Sigmoid colon (tissue), 6 donors: ENCODE measurements at regions not wholly inside any gene's neighbourhood (a gene's known extent, or its start where the extent isn't known, plus 50 kb on each side); places are given as distances from the start of the nearest gene placed in this dataset.

Experiments
- DNase-seq: peaks from one replicate; pipeline ENCODE4 v3.0.0-alpha.2; 2019
- H3K27ac ChIP-seq, 4 donors: fragments of 200-600 bp; sonication (generic); one replicate each; pipeline ENCODE4 v1.5.1; 2016 to 2019; ENCODE audit warnings: mild to moderate bottlenecking in 1 of 4
- H3K27me3 ChIP-seq, 3 donors: fragments of 200-600 bp; sonication (generic); one replicate each; pipeline ENCODE4 v1.5.1; 2019; ENCODE audit warnings: mild to moderate bottlenecking in 1 of 3
- H3K36me3 ChIP-seq, 4 donors: fragments of 200-600 bp; sonication (generic); one replicate each; pipeline ENCODE4 v1.5.1; 2016 to 2019
- H3K4me1 ChIP-seq, 4 donors: fragments of 200-600 bp; sonication (generic); one replicate each; pipeline ENCODE4 v1.5.1; 2017 to 2019
- H3K4me3 ChIP-seq, 4 donors: fragments of 200-600 bp; sonication (generic); one replicate each; pipeline ENCODE4 v1.5.1; 2017 to 2019; ENCODE audit warnings: mild to moderate bottlenecking in 2 of 4, moderate library complexity in 1 of 4
- H3K9me3 ChIP-seq, 4 donors: fragments of 200-600 bp in 3 of 4; sonication (generic) in 3 of 4; one replicate each; pipeline versions ENCODE4 v1.5.1 to v1.6.1; 2013 to 2019
- EP300 ChIP-seq, 4 donors: sonication (generic); formaldehyde crosslinking; IDR thresholded peaks; one replicate each; pipeline ENCODE4 v1.6.1; 2017; ENCODE audit warnings: antibody characterized with exemption in 4 of 4
- POLR2A ChIP-seq, 2 donors: fragments of 450-650 bp; IDR thresholded peaks; one replicate each; pipeline ENCODE4 v1.6.1; 2016; ENCODE audit warnings: antibody characterized with exemption in 2 of 2, mild to moderate bottlenecking in 2 of 2, moderate library complexity in 2 of 2
- POLR2AphosphoS5 ChIP-seq, 4 donors: sonication (generic); formaldehyde crosslinking; IDR thresholded peaks; one replicate each; pipeline ENCODE4 v1.6.1; 2017; ENCODE audit warnings: antibody characterized with exemption in 4 of 4
- WGBS, 2 donors: extraction: QIAGEN DNeasy Blood & Tissue Kit; methylation state at CpG; one replicate each; pipeline ENCODE4 v1.1.7; 2013; 5-methylcytosine and 5-hydroxymethylcytosine counted together
- intact Hi-C: fragments of 100-400 bp; cut with DNase I; formaldehyde crosslinking; loops from one replicate; pipeline ENCODE4 v1.15.1; 2023
- TF ChIP-seq, protein P1 (sequence below), 4 experiments: fragments of 450-650 bp in 3 of 4; fragments of 200-600 bp in 1 of 4; IDR thresholded peaks; one replicate each; pipeline ENCODE4 v1.5.1; 2016 to 2019; ENCODE audit warnings: antibody characterized with exemption in 4 of 4, mild to moderate bottlenecking in 3 of 4, moderate library complexity in 2 of 4
- donor health status: healthy with polysubstance abuse.
- donor health status: healthy.

DNA sequence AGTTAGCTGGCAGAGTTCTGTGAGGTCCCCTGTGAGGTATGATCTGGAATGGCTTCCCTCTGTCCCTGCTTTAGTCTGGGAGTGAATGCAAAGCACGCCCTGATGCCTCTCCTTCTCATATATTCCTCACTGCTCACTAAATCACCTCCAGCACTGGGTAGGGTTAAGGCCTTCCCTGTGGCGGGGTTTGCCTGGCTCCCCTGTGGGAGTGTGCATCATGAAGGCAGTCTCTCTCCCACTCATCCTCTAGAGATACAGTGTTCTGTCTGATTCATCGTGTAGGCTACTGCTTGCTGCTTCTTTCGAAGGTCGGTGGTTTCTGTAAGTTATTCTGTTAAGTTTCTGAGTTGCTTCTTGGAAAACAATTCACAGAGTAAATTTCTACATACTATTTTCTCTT, 420.0 kb upstream of the EYS start:
- Histone ChIP-seq H3K4me3 (no peak overlapping the region), H3K36me3 (no peaks in the 10 kb centered on the region), H3K27ac (no peak overlapping the region), H3K9me3 (peaks cover 0 to 9% (median 0%) of the 10 kb centered on the region in 4 donors), H3K27me3 (no peaks in the 10 kb centered on the region), H3K4me1 (no peaks in the 10 kb centered on the region)
- 87 to 90% methylated on average over 5 of the region's 5 CpGs for WGBS, 2 donors
- TF ChIP-seq, protein P1, sequence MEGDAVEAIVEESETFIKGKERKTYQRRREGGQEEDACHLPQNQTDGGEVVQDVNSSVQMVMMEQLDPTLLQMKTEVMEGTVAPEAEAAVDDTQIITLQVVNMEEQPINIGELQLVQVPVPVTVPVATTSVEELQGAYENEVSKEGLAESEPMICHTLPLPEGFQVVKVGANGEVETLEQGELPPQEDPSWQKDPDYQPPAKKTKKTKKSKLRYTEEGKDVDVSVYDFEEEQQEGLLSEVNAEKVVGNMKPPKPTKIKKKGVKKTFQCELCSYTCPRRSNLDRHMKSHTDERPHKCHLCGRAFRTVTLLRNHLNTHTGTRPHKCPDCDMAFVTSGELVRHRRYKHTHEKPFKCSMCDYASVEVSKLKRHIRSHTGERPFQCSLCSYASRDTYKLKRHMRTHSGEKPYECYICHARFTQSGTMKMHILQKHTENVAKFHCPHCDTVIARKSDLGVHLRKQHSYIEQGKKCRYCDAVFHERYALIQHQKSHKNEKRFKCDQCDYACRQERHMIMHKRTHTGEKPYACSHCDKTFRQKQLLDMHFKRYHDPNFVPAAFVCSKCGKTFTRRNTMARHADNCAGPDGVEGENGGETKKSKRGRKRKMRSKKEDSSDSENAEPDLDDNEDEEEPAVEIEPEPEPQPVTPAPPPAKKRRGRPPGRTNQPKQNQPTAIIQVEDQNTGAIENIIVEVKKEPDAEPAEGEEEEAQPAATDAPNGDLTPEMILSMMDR (IDR thresholded peaks at IDR 0.05) = no peak
- no peak for TF ChIP-seq POLR2A (IDR thresholded peaks at IDR 0.05)
- TF ChIP-seq POLR2AphosphoS5 (IDR thresholded peaks at IDR 0.05) = no peak
- no peak for TF ChIP-seq EP300 (IDR thresholded peaks at IDR 0.05)
- DNase-seq = no peak
- intact Hi-C loops = no loop called here

DNA sequence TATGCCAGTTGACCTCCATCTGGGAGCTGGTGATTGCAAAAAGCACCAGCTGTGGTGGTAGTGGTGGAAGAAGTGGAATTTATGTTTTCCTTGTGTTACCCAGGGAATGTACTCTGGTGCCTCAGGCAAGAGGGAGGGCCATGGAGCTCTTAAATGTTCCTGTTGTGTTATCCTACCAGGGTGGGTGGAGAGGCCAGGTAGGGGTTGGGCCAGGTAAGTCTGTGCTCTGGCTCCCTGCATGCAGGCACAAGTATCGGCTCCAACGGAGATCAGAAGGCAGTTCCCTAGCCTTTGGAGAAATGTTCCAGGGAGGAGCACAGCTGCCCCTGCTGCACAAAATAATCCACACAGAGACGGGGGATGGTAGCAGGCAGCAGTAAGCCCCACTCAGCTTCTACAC, 419.3 kb upstream of the EYS start:
- Histone ChIP-seq H3K4me1 (no peaks in the 10 kb centered on the region), H3K36me3 (no peaks in the 10 kb centered on the region), H3K27ac (no peak overlapping the region), H3K4me3 (no peak overlapping the region), H3K9me3 (peaks cover 0 to 9% (median 0%) of the 10 kb centered on the region in 4 donors), H3K27me3 (no peaks in the 10 kb centered on the region)
- 89 to 92% methylated on average over 3 of the region's 3 CpGs for WGBS, 2 donors
- intact Hi-C loops = no loop called here
- TF ChIP-seq, protein P1 (IDR thresholded peaks at IDR 0.05) = no peak
- TF ChIP-seq POLR2A (IDR thresholded peaks at IDR 0.05) (no peak), POLR2AphosphoS5 (IDR thresholded peaks at IDR 0.05) (no peak), EP300 (IDR thresholded peaks at IDR 0.05) (no peak)
- no peak for DNase-seq

DNA sequence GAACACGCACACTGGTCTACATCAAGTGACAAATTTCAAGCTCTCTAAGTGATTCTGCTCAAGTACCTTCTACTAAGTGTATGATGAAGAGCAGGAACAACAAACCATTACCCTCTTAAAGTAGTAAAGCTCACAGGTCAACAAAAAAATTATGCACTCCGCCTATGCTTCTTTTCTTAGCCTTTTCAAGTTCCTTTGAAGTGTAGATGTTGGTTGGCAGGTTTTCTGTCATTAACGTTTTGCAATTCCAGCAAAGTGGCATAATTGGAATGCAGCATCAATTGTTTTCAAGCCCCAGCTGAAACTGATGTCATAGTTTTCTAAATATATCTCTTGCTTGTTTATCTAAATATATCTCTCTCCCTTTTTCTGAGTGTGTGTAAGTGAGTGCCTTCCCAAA, 396.9 kb upstream of the EYS start:
- Histone ChIP-seq H3K27me3 (no peaks in the 10 kb centered on the region), H3K4me1 (peaks cover 0 to 8% (median 0%) of the 10 kb centered on the region in 4 donors), H3K4me3 (no peak overlapping the region), H3K27ac (no peak overlapping the region), H3K36me3 (no peaks in the 10 kb centered on the region), H3K9me3 (no peaks in the 10 kb centered on the region)
- no peak for TF ChIP-seq POLR2A (IDR thresholded peaks at IDR 0.05)
- TF ChIP-seq, protein P1 (IDR thresholded peaks at IDR 0.05) = no peak
- TF ChIP-seq EP300 (IDR thresholded peaks at IDR 0.05) = no peak
- no peak for TF ChIP-seq POLR2AphosphoS5 (IDR thresholded peaks at IDR 0.05)
- WGBS, 2 donors = 50 to 61% methylated on average over 3 of the region's 3 CpGs
- DNase-seq = no peak
- intact Hi-C loops = no loop called here

DNA sequence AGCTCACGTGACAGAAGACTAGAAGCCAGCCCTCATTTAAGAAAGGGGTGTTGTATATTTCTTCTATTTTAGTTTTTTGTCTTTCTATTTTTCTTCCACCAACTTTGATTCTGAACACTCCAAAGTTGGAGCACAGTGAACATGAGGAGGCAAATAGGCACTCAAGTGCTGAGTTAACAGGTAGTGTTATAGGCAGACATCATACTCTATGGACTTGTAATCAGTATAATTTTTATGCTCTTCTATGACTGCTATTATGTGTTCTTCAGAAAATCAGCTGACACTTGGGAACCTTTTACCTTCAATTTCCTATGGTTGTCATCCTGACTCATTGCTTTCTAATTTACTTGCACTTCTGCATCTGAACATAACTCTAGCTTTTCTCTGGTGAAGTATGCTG, 396.3 kb upstream of the EYS start:
- DNase-seq = no peak
- Histone ChIP-seq H3K4me1 (peaks cover 0 to 8% (median 0%) of the 10 kb centered on the region in 4 donors), H3K27ac (no peak overlapping the region), H3K4me3 (no peak overlapping the region), H3K36me3 (no peaks in the 10 kb centered on the region), H3K27me3 (no peaks in the 10 kb centered on the region), H3K9me3 (no peaks in the 10 kb centered on the region)
- WGBS, 2 donors = 91 to 92% methylated on average over 1 of the region's 1 CpG
- TF ChIP-seq POLR2AphosphoS5 (IDR thresholded peaks at IDR 0.05) (no peak), EP300 (IDR thresholded peaks at IDR 0.05) (no peak), POLR2A (IDR thresholded peaks at IDR 0.05) (no peak)
- TF ChIP-seq, protein P1 (IDR thresholded peaks at IDR 0.05) = no peak
- intact Hi-C loops = no loop called here

DNA sequence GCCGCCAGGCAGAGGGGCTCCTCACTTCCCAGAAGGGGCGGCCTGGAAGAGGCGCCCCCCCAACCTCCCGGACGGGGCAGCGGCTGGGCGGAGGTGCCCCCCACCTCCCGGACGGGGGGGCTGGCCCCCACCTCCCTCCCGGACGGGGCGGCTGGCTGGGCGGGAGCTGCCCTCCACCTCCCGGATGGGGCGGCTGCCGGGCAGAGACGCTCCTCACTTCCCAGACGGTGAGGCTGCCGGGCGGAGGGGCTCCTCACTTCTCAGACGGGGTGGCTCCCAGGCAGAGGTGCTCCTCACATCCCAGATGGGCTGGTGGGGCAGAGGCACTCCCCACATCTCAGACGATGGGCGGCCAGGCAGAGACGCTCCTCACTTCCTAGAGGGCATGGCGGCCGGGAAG, 389.7 kb upstream of the EYS start:
- no peaks in the 10 kb centered on the region for H3K4me1 ChIP-seq
- WGBS, 2 donors = 93 to 98% methylated on average over 26 of the region's 26 CpGs
- no peaks in the 10 kb centered on the region for H3K36me3 ChIP-seq
- H3K9me3 ChIP-seq = no peaks in the 10 kb centered on the region
- no peaks in the 10 kb centered on the region for H3K27me3 ChIP-seq
- intact Hi-C loops = no loop called here
- H3K27ac ChIP-seq = no peak overlapping the region
- no peak overlapping the region for H3K4me3 ChIP-seq
- no peak for DNase-seq
- no peak for TF ChIP-seq POLR2AphosphoS5 (IDR thresholded peaks at IDR 0.05)
